H1 (cell line): ENCODE measurements at regions not wholly inside any gene's neighbourhood (a gene's known extent, or its start where the extent isn't known, plus 50 kb on each side); places are given as distances from the start of the nearest gene placed in this dataset.

Experiments used
- CTCF ChIA-PET: fragments of 300-600 bp; sonication (Branson Sonifier 250); formaldehyde crosslinking; loops from one replicate; lab custom pipeline; 2021; ENCODE audit not compliant: partially characterized antibody; lab: Charles Lee
- POLR2A ChIA-PET: fragments of 300-600 bp; sonication (Branson Sonifier 250); formaldehyde crosslinking; loops from one replicate; lab custom pipeline; 2021; ENCODE audit warnings: inconsistent platforms; ENCODE audit not compliant: partially characterized antibody; lab: Charles Lee
- DNase-seq, 2 experiments: peaks; one replicate each; pipeline versions ENCODE4 v3.0.0 to v3.0.0-alpha.2; 2010 to 2022; ENCODE audit warnings: low spot score in 2 of 2, low read depth in 1 of 2, mixed read lengths in 1 of 2
- FAIRE-seq: peaks from 2 replicates; lab custom pipeline; 2011; peaks lifted over from hg19 to GRCh38; lab: Jason Lieb, UNC
- H2AFZ ChIP-seq: 2 replicates; pipeline ENCODE4 v1.8.1; 2012; ENCODE audit warnings: low read length, inconsistent platforms
- H2AK5ac ChIP-seq: 2 replicates; pipeline ENCODE4 v1.6.1; 2013; ENCODE audit warnings: low read depth, low read length
- H2BK120ac ChIP-seq: replicated peaks from 2 replicates; pipeline ENCODE3; 2013; ENCODE audit warnings: low read depth, low read length, inconsistent platforms
- H2BK12ac ChIP-seq: 2 replicates; pipeline ENCODE4 v1.6.1; 2013; ENCODE audit warnings: low read depth, low read length
- H2BK15ac ChIP-seq: 2 replicates; pipeline ENCODE4 v1.6.1; 2013; ENCODE audit warnings: low read length
- H2BK20ac ChIP-seq: 2 replicates; pipeline ENCODE4 v1.6.1; 2013; ENCODE audit warnings: low read length
- H2BK5ac ChIP-seq: 2 replicates; pipeline ENCODE4 v1.6.1; 2013; ENCODE audit warnings: low read depth, low read length
- H3K14ac ChIP-seq: 2 replicates; pipeline ENCODE4 v1.6.1; 2013; ENCODE audit warnings: inconsistent platforms; ENCODE audit not compliant: insufficient read length
- H3K18ac ChIP-seq: 2 replicates; pipeline ENCODE4 v1.6.1; 2013; ENCODE audit warnings: low read length; ENCODE audit errors: extremely low read depth
- H3K23ac ChIP-seq: 2 replicates; pipeline ENCODE4 v1.6.1; 2013; ENCODE audit warnings: inconsistent platforms; ENCODE audit not compliant: insufficient read length
- H3K23me2 ChIP-seq: 2 replicates; pipeline ENCODE4 v1.6.1; 2013; ENCODE audit warnings: low read depth, low read length
- H3K27ac ChIP-seq: 2 replicates; pipeline ENCODE4 v1.6.1; 2011; ENCODE audit warnings: low read depth, low read length, inconsistent platforms
- H3K27me3 ChIP-seq, 4 experiments: replicated peaks in 1 of 4; 1 replicate in 1 of 4; 2 replicates in 3 of 4; pipeline versions ENCODE4 v1.6.1 to v1.8.1; 2011 to 2013; ENCODE audit warnings: low read length in 3 of 4, mild to moderate bottlenecking in 3 of 4, inconsistent platforms in 2 of 4, mixed read lengths in 2 of 4, moderate library complexity in 1 of 4; ENCODE audit not compliant: control insufficient read depth in 3 of 4, insufficient read depth in 3 of 4; ENCODE audit errors: extremely low read depth in 1 of 4
- H3K36me3 ChIP-seq, 4 experiments: 2 replicates each; pipeline versions ENCODE4 v1.6.1 to v1.8.1; 2011 to 2013; ENCODE audit warnings: mild to moderate bottlenecking in 4 of 4, low read length in 3 of 4, moderate library complexity in 2 of 4, control low read depth in 1 of 4, inconsistent platforms in 1 of 4; ENCODE audit not compliant: insufficient read depth in 4 of 4, control insufficient read depth in 2 of 4
- H3K4ac ChIP-seq: replicated peaks from 2 replicates; pipeline ENCODE3; 2013; ENCODE audit warnings: low read length, low read depth, mixed read lengths, inconsistent platforms; ENCODE audit not compliant: insufficient read length
- H3K4me1 ChIP-seq, 4 experiments: replicated peaks in 1 of 4; 1 replicate in 1 of 4; 2 replicates in 3 of 4; pipeline versions ENCODE4 v1.6.1 to v1.8.1; 2011 to 2013; ENCODE audit warnings: low read length in 3 of 4, inconsistent platforms in 2 of 4, mixed read lengths in 1 of 4; ENCODE audit not compliant: insufficient read depth in 4 of 4, control insufficient read depth in 3 of 4
- H3K4me2 ChIP-seq, 2 experiments: 2 replicates each; pipeline versions ENCODE4 v1.6.1 to v1.8.1; 2011 to 2013; ENCODE audit warnings: low read depth in 2 of 2, low read length in 2 of 2, control low read depth in 1 of 2, inconsistent platforms in 1 of 2, mild to moderate bottlenecking in 1 of 2; ENCODE audit not compliant: insufficient read depth in 1 of 2
- H3K4me3 ChIP-seq, 4 experiments: fragments of 200-600, 300-600 bp in 1 of 4; sonication (generic), shearing (Covaris generic), sonication (Bioruptor Twin) in 1 of 4; 2 replicates each; pipeline versions ENCODE4 v1.5.1 to v1.8.1; 2011 to 2016; ENCODE audit warnings: low read length in 4 of 4, low read depth in 3 of 4, control low read depth in 2 of 4, inconsistent platforms in 2 of 4, mild to moderate bottlenecking in 2 of 4, mixed read lengths in 1 of 4, moderate library complexity in 1 of 4; ENCODE audit not compliant: insufficient read depth in 2 of 4; ENCODE audit errors: extremely low read depth in 1 of 4
- H3K56ac ChIP-seq: replicated peaks from 2 replicates; pipeline ENCODE3; 2013; ENCODE audit warnings: low read depth, mild to moderate bottlenecking, mixed read lengths, low read length, inconsistent platforms; ENCODE audit not compliant: insufficient read length
- H3K79me1 ChIP-seq: 2 replicates; pipeline ENCODE4 v1.6.1; 2013; ENCODE audit warnings: low read depth, low read length, control low read depth
- H3K79me2 ChIP-seq, 2 experiments: 2 replicates each; pipeline versions ENCODE4 v1.6.1 to v1.8.1; 2012 to 2013; ENCODE audit warnings: low read length in 2 of 2, mild to moderate bottlenecking in 2 of 2, inconsistent platforms in 1 of 2; ENCODE audit not compliant: insufficient read depth in 2 of 2, control insufficient read depth in 1 of 2
- H3K9ac ChIP-seq, 4 experiments: replicated peaks in 1 of 4; 1 replicate in 1 of 4; 2 replicates in 3 of 4; pipeline versions ENCODE4 v1.6.1 to v1.8.1; 2011 to 2013; ENCODE audit warnings: low read depth in 3 of 4, low read length in 3 of 4, control low read depth in 2 of 4, mild to moderate bottlenecking in 2 of 4, moderate library complexity in 2 of 4, inconsistent platforms in 1 of 4; ENCODE audit errors: extremely low read depth in 1 of 4
- H3K9me3 ChIP-seq, 2 experiments: 2 replicates each; pipeline versions ENCODE4 v1.6.1 to v1.8.1; 2012 to 2013; ENCODE audit warnings: mild to moderate bottlenecking in 2 of 2, moderate library complexity in 2 of 2, control low read depth in 1 of 2, inconsistent platforms in 1 of 2, low read depth in 1 of 2, low read length in 1 of 2, mixed read lengths in 1 of 2; ENCODE audit not compliant: insufficient read depth in 2 of 2
- H4K20me1 ChIP-seq, 2 experiments: replicated peaks in 1 of 2; 2 replicates each; pipeline versions ENCODE3 to v1.8.1; 2011 to 2013; ENCODE audit warnings: inconsistent platforms in 2 of 2, low read length in 2 of 2, mild to moderate bottlenecking in 1 of 2; ENCODE audit not compliant: insufficient read depth in 2 of 2, control insufficient read depth in 1 of 2
- H4K5ac ChIP-seq: 2 replicates; pipeline ENCODE4 v1.6.1; 2013; ENCODE audit warnings: low read length, low read depth, mixed read lengths, inconsistent platforms; ENCODE audit not compliant: insufficient read length
- H4K8ac ChIP-seq: 2 replicates; pipeline ENCODE4 v1.8.0; 2013; ENCODE audit warnings: mild to moderate bottlenecking, moderate library complexity, low read length, inconsistent platforms; ENCODE audit not compliant: insufficient read depth; ENCODE audit errors: extremely low read depth
- H4K91ac ChIP-seq: replicated peaks from 2 replicates; pipeline ENCODE3; 2013; ENCODE audit warnings: low read length, mixed read lengths, inconsistent platforms; ENCODE audit not compliant: insufficient read length
- CHD1 ChIP-seq: IDR thresholded peaks from 2 replicates; pipeline ENCODE4 v1.6.1; 2012; ENCODE audit warnings: low read depth, low read length, improper control_type of control experiment
- EGR1 ChIP-seq: IDR thresholded peaks from 2 replicates; pipeline ENCODE4 v1.6.1; 2011; ENCODE audit warnings: low read depth, low read length, borderline replicate concordance
- MAFK ChIP-seq: IDR thresholded peaks from 2 replicates; pipeline ENCODE4 v1.6.1; 2012; ENCODE audit warnings: low read depth, mild to moderate bottlenecking, improper control_type of control experiment, low read length
- NRF1 ChIP-seq: IDR thresholded peaks from 2 replicates; pipeline ENCODE4 v1.6.1; 2011; ENCODE audit warnings: mild to moderate bottlenecking, low read depth, low read length, improper control_type of control experiment
- SIX5 ChIP-seq: IDR thresholded peaks from 2 replicates; pipeline ENCODE4 v1.6.1; 2011; ENCODE audit warnings: mild to moderate bottlenecking, low read depth, low read length
- SP1 ChIP-seq: IDR thresholded peaks from 2 replicates; pipeline ENCODE4 v1.6.1; 2011; ENCODE audit warnings: low read depth, low read length
- SRF ChIP-seq: IDR thresholded peaks from 2 replicates; pipeline ENCODE4 v1.6.1; 2011; ENCODE audit warnings: mild to moderate bottlenecking, low read depth, low read length, moderate library complexity
- TAF1 ChIP-seq: IDR thresholded peaks from 2 replicates; pipeline ENCODE4 v1.6.1; 2011; ENCODE audit warnings: mild to moderate bottlenecking, low read depth, low read length
- TBP ChIP-seq: IDR thresholded peaks from 2 replicates; pipeline ENCODE4 v1.6.1; 2011; ENCODE audit warnings: low read depth, low read length, improper control_type of control experiment
- WGBS, 2 experiments: shearing (Covaris generic) in 1 of 2; methylation state at CpG; one replicate each; pipeline versions ENCODE4 v1.1.6 to v1.1.7; 2013 to 2015; ENCODE audit warnings: low lambda C conversion rate in 2 of 2, mixed read lengths in 2 of 2, inconsistent platforms in 1 of 2, low coverage in 1 of 2, missing lambda C conversion rate in 1 of 2; ENCODE audit not compliant: insufficient replicate concordance in 2 of 2, insufficient coverage in 1 of 2, insufficient read length in 1 of 2; ENCODE audit errors: extremely low coverage in 1 of 2, missing lambda C conversion rate in 1 of 2; 5-methylcytosine and 5-hydroxymethylcytosine counted together
- TF ChIP-seq, protein P1 (sequence below): IDR thresholded peaks from 2 replicates; pipeline ENCODE4 v1.6.1; 2011; ENCODE audit warnings: low read depth, mild to moderate bottlenecking, low read length; ENCODE audit not compliant: insufficient read depth

- no peak for FAIRE-seq
- Histone ChIP-seq H3K9ac (no peak overlapping the region), H3K79me1 (no peaks in the 10 kb centered on the region), H3K4ac (no peak overlapping the region), H2BK120ac (no peak overlapping the region), H3K27me3 (no peaks in the 10 kb centered on the region), H2BK5ac (no peak overlapping the region), H3K23ac (no peak overlapping the region), H4K91ac (no peak overlapping the region), H3K36me3 (no peaks in the 10 kb centered on the region), H2BK15ac (no peak overlapping the region), H3K79me2 (no peaks in the 10 kb centered on the region), H3K56ac (no peak overlapping the region), H2BK12ac (no peak overlapping the region), H3K14ac (no peak overlapping the region), H3K4me3 (no peak overlapping the region), H3K27ac (no peak overlapping the region), H4K20me1 (no peaks in the 10 kb centered on the region), H3K4me2 (no peak overlapping the region), H3K9me3 (no peaks in the 10 kb centered on the region)
- CTCF ChIA-PET: no interaction called here
- WGBS, 2 experiments: 60% methylated on average over 1 of the region's 1 CpG; no CpG with 5 or more reads in 1 of the 2 experiments
- TF ChIP-seq SRF (no peak), TBP (no peak), CHD1 (no peak), NRF1 (no peak), SIX5 (no peak), SP1 (no peak), MAFK (no peak), EGR1 (no peak), TAF1 (no peak)
- TF ChIP-seq, protein P1, sequence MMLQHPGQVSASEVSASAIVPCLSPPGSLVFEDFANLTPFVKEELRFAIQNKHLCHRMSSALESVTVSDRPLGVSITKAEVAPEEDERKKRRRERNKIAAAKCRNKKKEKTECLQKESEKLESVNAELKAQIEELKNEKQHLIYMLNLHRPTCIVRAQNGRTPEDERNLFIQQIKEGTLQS: no peak
- TF ChIP-seq, all 59 proteins: peak for 0
- Histone ChIP-seq H3K18ac (no peak overlapping the region), H2AFZ (no peak overlapping the region), H4K5ac (no peak overlapping the region), H3K23me2 (no peaks in the 10 kb centered on the region), H4K8ac (no peak overlapping the region; the same call in 1 of the 2 replicates), H3K4me1 (no peaks in the 10 kb centered on the region), H2AK5ac (no peak overlapping the region), H2BK20ac (no peak overlapping the region)
- POLR2A ChIA-PET: no interaction called here
- DNase-seq: no peak
These were observed 293.1 kb downstream of the SMARCA1 start for GRCh38 chrX:129230168-129230567.
